Spleen (tissue), 11 donors: ENCODE measurements at regions not wholly inside any gene's neighbourhood (a gene's known extent, or its start where the extent isn't known, plus 50 kb on each side); places are given as distances from the start of the nearest gene placed in this dataset.

Source experiments
- DNase-seq: peaks from one replicate; pipeline ENCODE4 v3.0.0-alpha.2; 2020
- H3K27ac ChIP-seq, 8 donors: fragments of 200-600 bp; sonication (generic) in 7 of 8; 1 replicate in 4 of 8; 2 replicates in 4 of 8; pipeline versions ENCODE4 v1.5.0 to v1.8.0; 2016 to 2021; ENCODE audit warnings: inconsistent platforms in 4 of 8, mild to moderate bottlenecking in 4 of 8, moderate library complexity in 1 of 8
- H3K27me3 ChIP-seq, 7 donors: fragments of 200-600 bp; sonication (generic) in 6 of 7; replicated peaks in 1 of 7; 1 replicate in 4 of 7; 2 replicates in 3 of 7; pipeline versions ENCODE4 v1.5.0 to v1.8.0; 2016 to 2021; ENCODE audit warnings: inconsistent platforms in 3 of 7, mild to moderate bottlenecking in 1 of 7
- H3K36me3 ChIP-seq, 6 donors: fragments of 200-600 bp; sonication (generic) in 5 of 6; 1 replicate in 4 of 6; 2 replicates in 2 of 6; pipeline versions ENCODE4 v1.5.0 to v1.8.0; 2016 to 2021; ENCODE audit warnings: inconsistent platforms in 2 of 6
- H3K4me1 ChIP-seq, 6 donors: fragments of 200-600 bp; sonication (generic) in 5 of 6; 1 replicate in 3 of 6; 2 replicates in 3 of 6; pipeline versions ENCODE4 v1.5.0 to v1.8.0; 2016 to 2021; ENCODE audit warnings: inconsistent platforms in 3 of 6
- H3K4me3 ChIP-seq, 8 donors: fragments of 200-600 bp; sonication (generic) in 7 of 8; 1 replicate in 4 of 8; 2 replicates in 4 of 8; pipeline versions ENCODE4 v1.5.0 to v1.8.0; 2016 to 2021; ENCODE audit warnings: inconsistent platforms in 4 of 8, mild to moderate bottlenecking in 4 of 8, moderate library complexity in 2 of 8
- H3K9me3 ChIP-seq, 8 donors: fragments of 200-600 bp; sonication (generic) in 7 of 8; 1 replicate in 4 of 8; 2 replicates in 4 of 8; pipeline versions ENCODE4 v1.5.0 to v1.8.0; 2016 to 2021; ENCODE audit warnings: inconsistent platforms in 4 of 8
- POLR2A ChIP-seq, 3 donors: fragments of 450-650 bp; IDR thresholded peaks; one replicate each; pipeline ENCODE4 v1.5.1; 2017; ENCODE audit warnings: antibody characterized with exemption in 3 of 3, mild to moderate bottlenecking in 1 of 3
- POLR2AphosphoS5 ChIP-seq, 3 donors: sonication (generic); formaldehyde crosslinking; IDR thresholded peaks; one replicate each; pipeline ENCODE4 v1.5.1; 2017; ENCODE audit warnings: antibody characterized with exemption in 3 of 3
- whole genome bisulfite sequencing, 5 donors: extraction: QIAGEN DNeasy Blood & Tissue Kit in 3 of 5; methylation state at CpG; one replicate each; pipeline versions ENCODE4 v1.1.5 to v1.1.7; 2013 to 2018; 5-methylcytosine and 5-hydroxymethylcytosine counted together
- intact Hi-C: fragments of 100-400 bp; cut with DNase I; formaldehyde crosslinking; loops from one replicate; pipeline ENCODE4 v1.15.0; 2023; ENCODE audit warnings: low total_unique reads
- TF ChIP-seq, protein P1 (sequence below), 11 experiments: fragments of 200-600 bp in 7 of 11; fragments of 450-650 bp in 4 of 11; sonication (generic) in 4 of 11; IDR thresholded peaks in 8 of 11; conservative IDR thresholded peaks in 3 of 11; 1 replicate in 7 of 11; 2 replicates in 4 of 11; pipeline versions ENCODE4 v1.4.0 to v1.8.0; 2016 to 2021; ENCODE audit warnings: antibody characterized with exemption in 11 of 11, inconsistent platforms in 4 of 11, mild to moderate bottlenecking in 1 of 11
- donor health status: healthy with polysubstance abuse.
- donor health status: DM: no; HTN: no; CAD: no; lungs with moderate emphysema.
- donor health status: DM: no; HTN: no; CAD: no.
- donor health status: Bipolar disorder and iron deficiency.
- donor health status: healthy.
- donor health status: DM: no; HTN: no; CAD: no.
- donor health status: DM: yes; HTN: yes; CAD: no.

DNA sequence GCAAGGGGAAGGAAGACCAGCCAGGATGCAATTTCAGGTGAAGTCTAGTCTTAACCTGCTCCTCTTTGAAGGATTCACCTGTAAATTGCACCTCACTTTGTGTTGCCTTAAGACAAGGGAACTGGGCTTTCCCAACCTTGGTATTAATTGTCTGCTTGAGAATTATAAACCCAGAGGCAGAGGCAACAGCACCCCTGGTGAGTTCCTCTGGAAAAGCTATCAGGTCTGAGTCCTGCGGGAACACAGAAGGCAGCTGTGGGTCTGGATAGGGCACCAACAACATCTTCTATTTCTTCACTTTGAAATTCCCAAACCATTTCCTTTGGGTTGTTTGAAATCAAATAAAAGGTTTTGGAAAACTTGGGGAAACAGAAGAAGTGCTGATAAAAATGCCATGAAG is 109.2 kb upstream of the NPY2R start:
- Histone ChIP-seq H3K27ac (no peak overlapping the region), H3K4me3 (no peak overlapping the region), H3K36me3 (no peaks in the 10 kb centered on the region), H3K4me1 (no peaks in the 10 kb centered on the region), H3K27me3 (no peaks in the 10 kb centered on the region), H3K9me3 (no peaks in the 10 kb centered on the region)
- DNase-seq = no peak
- WGBS, 5 donors = 74 to 96% (median 89%) methylated on average over 1 of the region's 1 CpG
- intact Hi-C loops = no loop called here
- TF ChIP-seq POLR2A (IDR thresholded peaks at IDR 0.05) = no peak
- TF ChIP-seq, protein P1, sequence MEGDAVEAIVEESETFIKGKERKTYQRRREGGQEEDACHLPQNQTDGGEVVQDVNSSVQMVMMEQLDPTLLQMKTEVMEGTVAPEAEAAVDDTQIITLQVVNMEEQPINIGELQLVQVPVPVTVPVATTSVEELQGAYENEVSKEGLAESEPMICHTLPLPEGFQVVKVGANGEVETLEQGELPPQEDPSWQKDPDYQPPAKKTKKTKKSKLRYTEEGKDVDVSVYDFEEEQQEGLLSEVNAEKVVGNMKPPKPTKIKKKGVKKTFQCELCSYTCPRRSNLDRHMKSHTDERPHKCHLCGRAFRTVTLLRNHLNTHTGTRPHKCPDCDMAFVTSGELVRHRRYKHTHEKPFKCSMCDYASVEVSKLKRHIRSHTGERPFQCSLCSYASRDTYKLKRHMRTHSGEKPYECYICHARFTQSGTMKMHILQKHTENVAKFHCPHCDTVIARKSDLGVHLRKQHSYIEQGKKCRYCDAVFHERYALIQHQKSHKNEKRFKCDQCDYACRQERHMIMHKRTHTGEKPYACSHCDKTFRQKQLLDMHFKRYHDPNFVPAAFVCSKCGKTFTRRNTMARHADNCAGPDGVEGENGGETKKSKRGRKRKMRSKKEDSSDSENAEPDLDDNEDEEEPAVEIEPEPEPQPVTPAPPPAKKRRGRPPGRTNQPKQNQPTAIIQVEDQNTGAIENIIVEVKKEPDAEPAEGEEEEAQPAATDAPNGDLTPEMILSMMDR (IDR thresholded peaks at IDR 0.05 in 8 of 11, conservative IDR thresholded peaks at IDR 0.05 in 3 of 11) = no peak
- no peak for TF ChIP-seq POLR2AphosphoS5 (IDR thresholded peaks at IDR 0.05)

DNA sequence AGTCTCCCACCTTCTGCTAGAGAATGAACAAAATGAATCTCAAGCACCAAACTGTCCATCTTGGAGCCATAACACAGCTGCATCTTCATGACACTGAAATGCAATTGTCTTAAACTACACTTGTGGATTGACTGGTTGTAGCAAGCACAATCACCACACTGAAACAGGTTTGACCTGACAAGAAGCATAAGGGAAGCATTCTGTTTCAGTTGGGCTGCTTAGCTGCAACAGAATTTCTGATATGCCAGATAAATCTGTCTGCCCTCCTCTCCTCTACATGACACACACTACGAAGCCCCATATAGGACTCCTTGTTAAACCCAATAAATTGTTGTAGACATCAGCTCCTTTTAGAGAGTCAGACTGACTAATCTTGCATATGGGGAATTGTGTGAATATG is 101.8 kb upstream of the NPY2R start:
- Histone ChIP-seq H3K4me1 (no peaks in the 10 kb centered on the region), H3K4me3 (no peak overlapping the region), H3K36me3 (no peaks in the 10 kb centered on the region), H3K27ac (no peak overlapping the region), H3K27me3 (no peaks in the 10 kb centered on the region), H3K9me3 (no peaks in the 10 kb centered on the region)
- WGBS, 5 donors = 69 to 83% (median 80%) methylated on average over 1 of the region's 1 CpG
- DNase-seq = no peak
- intact Hi-C loops = no loop called here
- TF ChIP-seq POLR2A (IDR thresholded peaks at IDR 0.05) = no peak
- TF ChIP-seq POLR2AphosphoS5 (IDR thresholded peaks at IDR 0.05) = no peak
- TF ChIP-seq, protein P1 (IDR thresholded peaks at IDR 0.05 in 8 of 11, conservative IDR thresholded peaks at IDR 0.05 in 3 of 11) = no peak

DNA sequence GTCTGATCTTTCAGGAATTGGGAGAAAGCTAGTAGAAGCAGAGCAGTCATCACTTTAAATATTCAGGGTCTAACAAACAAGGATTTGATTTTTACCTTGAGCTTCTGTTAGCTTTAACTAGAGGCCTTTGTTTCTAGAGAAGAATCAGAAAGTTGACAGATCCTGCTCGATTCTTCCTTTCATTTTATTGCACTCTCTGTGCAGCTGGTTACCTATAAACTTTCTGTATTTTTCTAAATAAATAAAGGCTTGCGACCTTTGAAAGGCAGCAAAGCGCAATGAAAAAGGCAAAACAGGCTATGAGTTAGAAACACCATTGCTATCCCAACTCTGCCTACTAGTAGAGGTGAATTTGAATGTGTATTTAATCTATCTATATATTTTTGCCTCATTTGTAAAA is 101.4 kb upstream of the NPY2R start:
- Histone ChIP-seq H3K4me3 (no peak overlapping the region), H3K9me3 (no peaks in the 10 kb centered on the region), H3K27me3 (no peaks in the 10 kb centered on the region), H3K4me1 (no peaks in the 10 kb centered on the region), H3K27ac (no peak overlapping the region), H3K36me3 (no peaks in the 10 kb centered on the region)
- no peak for TF ChIP-seq POLR2A (IDR thresholded peaks at IDR 0.05)
- TF ChIP-seq, protein P1 (IDR thresholded peaks at IDR 0.05 in 8 of 11, conservative IDR thresholded peaks at IDR 0.05 in 3 of 11) = no peak
- TF ChIP-seq POLR2AphosphoS5 (IDR thresholded peaks at IDR 0.05) = no peak
- DNase-seq = no peak
- intact Hi-C loops = no loop called here
- 85 to 91% (median 87%) methylated on average over 3 of the region's 3 CpGs for WGBS, 5 donors

DNA sequence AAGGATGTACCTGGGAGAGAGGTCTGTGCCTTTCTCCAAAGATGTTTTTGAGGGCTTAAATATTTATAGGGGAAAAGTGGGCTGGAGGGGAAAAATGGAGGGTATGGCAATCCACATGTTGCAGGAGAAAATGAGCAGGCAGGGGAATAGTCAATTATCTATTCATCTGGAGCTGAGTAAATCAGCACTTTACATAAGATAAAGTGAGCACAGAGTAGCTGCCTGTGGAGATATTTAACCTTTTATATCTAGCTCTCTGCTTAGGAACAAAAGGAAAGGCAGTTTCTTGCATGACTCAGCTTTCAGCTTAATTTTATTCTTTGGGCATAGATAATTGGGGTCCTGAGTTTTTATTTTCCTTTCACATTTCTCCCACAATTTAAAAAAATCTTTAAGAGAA is 93.6 kb upstream of the NPY2R start:
- no peaks in the 10 kb centered on the region for H3K4me1 ChIP-seq
- no peaks in the 10 kb centered on the region for H3K27me3 ChIP-seq
- H3K4me3 ChIP-seq = no peak overlapping the region
- peaks cover 0 to 13% (median 10%) of the 10 kb centered on the region in 8 donors for H3K9me3 ChIP-seq
- intact Hi-C loops = no loop called here
- TF ChIP-seq, protein P1 (IDR thresholded peaks at IDR 0.05 in 8 of 11, conservative IDR thresholded peaks at IDR 0.05 in 3 of 11) = no peak
- TF ChIP-seq POLR2A (IDR thresholded peaks at IDR 0.05) = no peak
- TF ChIP-seq POLR2AphosphoS5 (IDR thresholded peaks at IDR 0.05) = no peak
- DNase-seq = no peak
- H3K36me3 ChIP-seq = no peaks in the 10 kb centered on the region
- H3K27ac ChIP-seq = no peak overlapping the region
